Parathyroid adenoma (tissue), 2 donors: ENCODE measurements at regions not wholly inside any gene's neighbourhood (a gene's known extent, or its start where the extent isn't known, plus 50 kb on each side); places are given as distances from the start of the nearest gene placed in this dataset.

Source experiments
- H2AFZ ChIP-seq: fragments of 300-600 bp; sonication (generic); one replicate; pipeline ENCODE4 v1.7.0; 2017; ENCODE audit warnings: antibody characterized with exemption, mild to moderate bottlenecking
- H3K27ac ChIP-seq: fragments of 300-600 bp; sonication (generic); one replicate; pipeline ENCODE4 v1.7.0; 2017
- H3K27me3 ChIP-seq: fragments of 300-600 bp; sonication (generic); one replicate; pipeline ENCODE4 v1.7.0; 2017; ENCODE audit warnings: low read length; ENCODE audit not compliant: control insufficient read depth, insufficient read depth
- H3K36me3 ChIP-seq: fragments of 300-600 bp; sonication (generic); one replicate; pipeline ENCODE4 v1.7.0; 2017; ENCODE audit warnings: low read length; ENCODE audit not compliant: control insufficient read depth, insufficient read depth
- H3K4me1 ChIP-seq: fragments of 300-600 bp; sonication (generic); one replicate; pipeline ENCODE4 v1.7.0; 2017; ENCODE audit warnings: control low read depth
- H3K4me2 ChIP-seq: fragments of 300-600 bp; sonication (generic); one replicate; pipeline ENCODE4 v1.7.0; 2017; ENCODE audit warnings: low read length
- H3K4me3 ChIP-seq: fragments of 300-600 bp; sonication (generic); one replicate; pipeline ENCODE4 v1.7.0; 2017; ENCODE audit warnings: low read depth, low read length
- H3K79me2 ChIP-seq: fragments of 300-600 bp; sonication (generic); one replicate; pipeline ENCODE4 v1.7.0; 2017; ENCODE audit warnings: control low read depth
- H3K9ac ChIP-seq: fragments of 300-600 bp; sonication (generic); one replicate; pipeline ENCODE4 v1.7.0; 2017; ENCODE audit warnings: mild to moderate bottlenecking
- H3K9me3 ChIP-seq: fragments of 300-600 bp; sonication (generic); one replicate; pipeline ENCODE4 v1.7.0; 2017; ENCODE audit warnings: low read length; ENCODE audit not compliant: control insufficient read depth
- TF ChIP-seq, protein P1 (sequence below): fragments of 300-600 bp; sonication (generic); IDR thresholded peaks from one replicate; pipeline ENCODE4 v1.7.0; 2017; ENCODE audit warnings: antibody characterized with exemption, mild to moderate bottlenecking
- donor health status: primary hyperparathyroidism.

GRCh38 chr5:125961150-125961549 is 462.1 kb upstream of the GRAMD2B start:
- Histone ChIP-seq H3K27me3 (no peaks in the 10 kb centered on the region), H3K4me3 (no peak overlapping the region), H3K79me2 (no peaks in the 10 kb centered on the region), H3K4me1 (no peaks in the 10 kb centered on the region), H2AFZ (no peak overlapping the region), H3K27ac (no peak overlapping the region), H3K9me3 (no peaks in the 10 kb centered on the region), H3K9ac (no peak overlapping the region), H3K36me3 (no peaks in the 10 kb centered on the region), H3K4me2 (no peak overlapping the region)
- TF ChIP-seq, protein P1, sequence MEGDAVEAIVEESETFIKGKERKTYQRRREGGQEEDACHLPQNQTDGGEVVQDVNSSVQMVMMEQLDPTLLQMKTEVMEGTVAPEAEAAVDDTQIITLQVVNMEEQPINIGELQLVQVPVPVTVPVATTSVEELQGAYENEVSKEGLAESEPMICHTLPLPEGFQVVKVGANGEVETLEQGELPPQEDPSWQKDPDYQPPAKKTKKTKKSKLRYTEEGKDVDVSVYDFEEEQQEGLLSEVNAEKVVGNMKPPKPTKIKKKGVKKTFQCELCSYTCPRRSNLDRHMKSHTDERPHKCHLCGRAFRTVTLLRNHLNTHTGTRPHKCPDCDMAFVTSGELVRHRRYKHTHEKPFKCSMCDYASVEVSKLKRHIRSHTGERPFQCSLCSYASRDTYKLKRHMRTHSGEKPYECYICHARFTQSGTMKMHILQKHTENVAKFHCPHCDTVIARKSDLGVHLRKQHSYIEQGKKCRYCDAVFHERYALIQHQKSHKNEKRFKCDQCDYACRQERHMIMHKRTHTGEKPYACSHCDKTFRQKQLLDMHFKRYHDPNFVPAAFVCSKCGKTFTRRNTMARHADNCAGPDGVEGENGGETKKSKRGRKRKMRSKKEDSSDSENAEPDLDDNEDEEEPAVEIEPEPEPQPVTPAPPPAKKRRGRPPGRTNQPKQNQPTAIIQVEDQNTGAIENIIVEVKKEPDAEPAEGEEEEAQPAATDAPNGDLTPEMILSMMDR = no peak

DNA sequence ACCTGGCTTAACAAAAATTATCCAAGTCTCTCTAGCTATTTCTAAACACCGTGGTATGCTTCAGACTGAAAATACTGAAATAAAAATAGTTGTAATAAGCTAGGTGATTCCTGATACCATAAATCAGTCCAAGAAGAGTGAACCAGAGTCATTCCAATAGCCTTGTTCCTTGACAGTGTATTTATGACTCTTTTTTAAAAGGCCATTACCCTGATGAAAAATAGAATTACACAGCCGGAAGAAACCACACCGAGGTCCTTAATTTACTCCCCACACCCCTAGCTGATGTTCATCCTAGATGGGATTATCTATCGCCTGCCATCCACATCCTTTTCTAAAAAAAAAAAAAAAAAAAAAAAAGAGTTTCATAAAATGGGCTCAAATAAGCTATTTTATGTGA is 457.6 kb upstream of the GRAMD2B start:
- Histone ChIP-seq H2AFZ (no peak overlapping the region), H3K4me1 (no peaks in the 10 kb centered on the region), H3K36me3 (no peaks in the 10 kb centered on the region), H3K27me3 (no peaks in the 10 kb centered on the region), H3K4me3 (no peak overlapping the region), H3K9ac (no peak overlapping the region), H3K27ac (no peak overlapping the region), H3K9me3 (no peaks in the 10 kb centered on the region), H3K79me2 (no peaks in the 10 kb centered on the region), H3K4me2 (no peak overlapping the region)
- TF ChIP-seq, protein P1 = no peak

GRCh38 chr5:125967576-125967975 is 455.6 kb upstream of the GRAMD2B start:
- no peaks in the 10 kb centered on the region for H3K9me3 ChIP-seq
- no peaks in the 10 kb centered on the region for H3K4me1 ChIP-seq
- no peaks in the 10 kb centered on the region for H3K79me2 ChIP-seq
- TF ChIP-seq, protein P1 = no peak
- H3K27ac ChIP-seq = no peak overlapping the region
- H3K9ac ChIP-seq = no peak overlapping the region
- H3K4me3 ChIP-seq = no peak overlapping the region
- H3K4me2 ChIP-seq = no peak overlapping the region
- H2AFZ ChIP-seq = no peak overlapping the region
- no peaks in the 10 kb centered on the region for H3K27me3 ChIP-seq
- H3K36me3 ChIP-seq = no peaks in the 10 kb centered on the region

- TF ChIP-seq, protein P1 = no peak
- H3K36me3 ChIP-seq = no peaks in the 10 kb centered on the region
- no peak overlapping the region for H3K9ac ChIP-seq
- H3K9me3 ChIP-seq = no peaks in the 10 kb centered on the region
- no peaks in the 10 kb centered on the region for H3K27me3 ChIP-seq
- no peak overlapping the region for H3K27ac ChIP-seq
- H3K4me3 ChIP-seq = no peak overlapping the region
- no peaks in the 10 kb centered on the region for H3K79me2 ChIP-seq
- no peak overlapping the region for H2AFZ ChIP-seq
- no peak overlapping the region for H3K4me2 ChIP-seq
- no peaks in the 10 kb centered on the region for H3K4me1 ChIP-seq
Measured at GRCh38 chr5:125969011-125969813, 454.0 kb upstream of the GRAMD2B start.

- TF ChIP-seq, protein P1 = no peak
- Histone ChIP-seq H3K27me3 (no peaks in the 10 kb centered on the region), H2AFZ (no peak overlapping the region), H3K27ac (no peak overlapping the region), H3K4me1 (no peaks in the 10 kb centered on the region), H3K4me2 (no peak overlapping the region), H3K36me3 (no peaks in the 10 kb centered on the region), H3K9ac (no peak overlapping the region), H3K9me3 (no peaks in the 10 kb centered on the region), H3K4me3 (no peak overlapping the region), H3K79me2 (no peaks in the 10 kb centered on the region)
Measured at GRCh38 chr5:125969814-125970171, 453.4 kb upstream of the GRAMD2B start.
